ENCODE measurements at regions not wholly inside any gene's neighbourhood (a gene's known extent, or its start where the extent isn't known, plus 50 kb on each side); places are given as distances from the start of the nearest gene placed in this dataset.

DNA sequence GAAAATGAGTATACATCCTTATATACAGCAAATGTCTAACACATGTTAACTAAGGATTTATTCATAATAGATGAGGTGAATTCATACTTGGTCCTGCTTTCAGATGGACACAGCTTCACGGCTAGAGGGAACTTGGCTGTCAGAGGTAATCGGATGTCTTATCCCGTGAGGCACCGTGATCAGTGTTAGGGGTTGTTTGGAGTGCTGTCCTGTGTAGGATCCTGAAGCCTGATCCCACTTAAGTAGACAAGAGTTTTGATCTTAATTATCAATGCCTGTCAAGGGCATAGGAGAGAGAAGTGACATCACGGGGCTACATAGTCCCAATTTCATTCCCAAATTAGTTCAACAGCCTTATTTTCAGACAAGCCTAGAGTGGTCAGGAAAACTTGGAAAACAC, 204.6 kb downstream of the RNF144A start (continued):
- TF ChIP-seq, protein P1, sequence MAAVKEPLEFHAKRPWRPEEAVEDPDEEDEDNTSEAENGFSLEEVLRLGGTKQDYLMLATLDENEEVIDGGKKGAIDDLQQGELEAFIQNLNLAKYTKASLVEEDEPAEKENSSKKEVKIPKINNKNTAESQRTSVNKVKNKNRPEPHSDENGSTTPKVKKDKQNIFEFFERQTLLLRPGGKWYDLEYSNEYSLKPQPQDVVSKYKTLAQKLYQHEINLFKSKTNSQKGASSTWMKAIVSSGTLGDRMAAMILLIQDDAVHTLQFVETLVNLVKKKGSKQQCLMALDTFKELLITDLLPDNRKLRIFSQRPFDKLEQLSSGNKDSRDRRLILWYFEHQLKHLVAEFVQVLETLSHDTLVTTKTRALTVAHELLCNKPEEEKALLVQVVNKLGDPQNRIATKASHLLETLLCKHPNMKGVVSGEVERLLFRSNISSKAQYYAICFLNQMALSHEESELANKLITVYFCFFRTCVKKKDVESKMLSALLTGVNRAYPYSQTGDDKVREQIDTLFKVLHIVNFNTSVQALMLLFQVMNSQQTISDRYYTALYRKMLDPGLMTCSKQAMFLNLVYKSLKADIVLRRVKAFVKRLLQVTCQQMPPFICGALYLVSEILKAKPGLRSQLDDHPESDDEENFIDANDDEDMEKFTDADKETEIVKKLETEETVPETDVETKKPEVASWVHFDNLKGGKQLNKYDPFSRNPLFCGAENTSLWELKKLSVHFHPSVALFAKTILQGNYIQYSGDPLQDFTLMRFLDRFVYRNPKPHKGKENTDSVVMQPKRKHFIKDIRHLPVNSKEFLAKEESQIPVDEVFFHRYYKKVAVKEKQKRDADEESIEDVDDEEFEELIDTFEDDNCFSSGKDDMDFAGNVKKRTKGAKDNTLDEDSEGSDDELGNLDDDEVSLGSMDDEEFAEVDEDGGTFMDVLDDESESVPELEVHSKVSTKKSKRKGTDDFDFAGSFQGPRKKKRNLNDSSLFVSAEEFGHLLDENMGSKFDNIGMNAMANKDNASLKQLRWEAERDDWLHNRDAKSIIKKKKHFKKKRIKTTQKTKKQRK (IDR thresholded peaks at IDR 0.05; ENCODE audit: borderline replicate concordance, low read depth, low read length) = no peak
- no peak for TF ChIP-seq ZNF134 (CRISPR knock-in tag; conservative IDR thresholded peaks at IDR 0.05)
- no peak for TF ChIP-seq NR1H2 (CRISPR knock-in tag; IDR thresholded peaks at IDR 0.05)
- no peak for TF ChIP-seq ZNF586 (CRISPR knock-in tag; conservative IDR thresholded peaks at IDR 0.05)
- TF ChIP-seq SMARCA5 (IDR thresholded peaks at IDR 0.05) = no peak
- TF ChIP-seq ZNF174 (CRISPR knock-in tag; IDR thresholded peaks at IDR 0.05) = no peak
- TF ChIP-seq MTA2 (IDR thresholded peaks at IDR 0.05; ENCODE audit: low read depth) = no peak
- TF ChIP-seq CBX2 (IDR thresholded peaks at IDR 0.05; ENCODE audit: insufficient read depth, low read length, poor library complexity, severe bottlenecking) = no peak

DNA sequence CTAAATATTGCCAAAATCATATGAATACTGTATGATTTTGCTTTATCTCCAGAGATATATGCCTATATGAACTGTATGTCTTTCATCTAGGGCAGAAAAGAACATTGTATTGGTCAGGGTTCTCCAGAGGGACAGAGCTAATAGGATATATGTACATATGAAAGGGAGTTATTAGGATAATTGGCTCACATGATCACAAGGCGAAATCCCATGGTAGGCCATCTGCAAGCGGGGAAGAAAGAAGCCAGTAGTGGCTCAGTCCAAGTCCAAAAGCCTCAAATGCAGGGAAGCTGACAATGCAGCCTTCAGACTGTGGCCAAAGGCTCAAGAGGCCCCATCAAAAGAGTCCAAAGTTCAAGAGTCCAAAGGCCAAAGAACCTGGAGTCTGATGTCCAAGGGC, 209.9 kb downstream of the RNF144A start:
- BruUV-seq (replicated peaks) = no TSS peak
- in situ Hi-C loops (cut with MboI) = no loop called here
- CTCF ChIA-PET (ENCODE audit: low intra/inter-chr PET ratio) = no interaction called here
- no peak for TF ChIP-seq MTF1 (CRISPR knock-in tag; IDR thresholded peaks at IDR 0.05; ENCODE audit: borderline replicate concordance)
- TF ChIP-seq SAFB (IDR thresholded peaks at IDR 0.05; ENCODE audit: borderline replicate concordance, low read depth, low read length) = no peak
- no peak for TF ChIP-seq ELF4 (CRISPR knock-in tag; IDR thresholded peaks at IDR 0.05)
- no peak for TF ChIP-seq NFIX (CRISPR knock-in tag; IDR thresholded peaks at IDR 0.05; ENCODE audit: low read depth)
- TF ChIP-seq ZNF586 (CRISPR knock-in tag; conservative IDR thresholded peaks at IDR 0.05) = no peak
- no peak for TF ChIP-seq ZNF41 (CRISPR knock-in tag; conservative IDR thresholded peaks at IDR 0.05)
- TF ChIP-seq ZNF282 (CRISPR knock-in tag; IDR thresholded peaks at IDR 0.05) = no peak
- TF ChIP-seq KDM2B (CRISPR knock-in tag; IDR thresholded peaks at IDR 0.05) = no peak
- TF ChIP-seq, protein P2, sequence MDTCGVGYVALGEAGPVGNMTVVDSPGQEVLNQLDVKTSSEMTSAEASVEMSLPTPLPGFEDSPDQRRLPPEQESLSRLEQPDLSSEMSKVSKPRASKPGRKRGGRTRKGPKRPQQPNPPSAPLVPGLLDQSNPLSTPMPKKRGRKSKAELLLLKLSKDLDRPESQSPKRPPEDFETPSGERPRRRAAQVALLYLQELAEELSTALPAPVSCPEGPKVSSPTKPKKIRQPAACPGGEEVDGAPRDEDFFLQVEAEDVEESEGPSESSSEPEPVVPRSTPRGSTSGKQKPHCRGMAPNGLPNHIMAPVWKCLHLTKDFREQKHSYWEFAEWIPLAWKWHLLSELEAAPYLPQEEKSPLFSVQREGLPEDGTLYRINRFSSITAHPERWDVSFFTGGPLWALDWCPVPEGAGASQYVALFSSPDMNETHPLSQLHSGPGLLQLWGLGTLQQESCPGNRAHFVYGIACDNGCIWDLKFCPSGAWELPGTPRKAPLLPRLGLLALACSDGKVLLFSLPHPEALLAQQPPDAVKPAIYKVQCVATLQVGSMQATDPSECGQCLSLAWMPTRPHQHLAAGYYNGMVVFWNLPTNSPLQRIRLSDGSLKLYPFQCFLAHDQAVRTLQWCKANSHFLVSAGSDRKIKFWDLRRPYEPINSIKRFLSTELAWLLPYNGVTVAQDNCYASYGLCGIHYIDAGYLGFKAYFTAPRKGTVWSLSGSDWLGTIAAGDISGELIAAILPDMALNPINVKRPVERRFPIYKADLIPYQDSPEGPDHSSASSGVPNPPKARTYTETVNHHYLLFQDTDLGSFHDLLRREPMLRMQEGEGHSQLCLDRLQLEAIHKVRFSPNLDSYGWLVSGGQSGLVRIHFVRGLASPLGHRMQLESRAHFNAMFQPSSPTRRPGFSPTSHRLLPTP (IDR thresholded peaks at IDR 0.05; ENCODE audit: borderline replicate concordance, extremely low read depth, insufficient read length) = no peak
- no peak for TF ChIP-seq FOXJ2 (tag; IDR thresholded peaks at IDR 0.05)
- TF ChIP-seq ZNF165 (CRISPR knock-in tag; IDR thresholded peaks at IDR 0.05; ENCODE audit: borderline replicate concordance) = no peak
- no peak for TF ChIP-seq CC2D1A (IDR thresholded peaks at IDR 0.05)

More for the DNA sequence above, 209.9 kb downstream of the RNF144A start:
- Histone ChIP-seq H3K4me3 (no peak overlapping the region), H3K4me2 (ENCODE audit: insufficient read depth, low read length) (no peak overlapping the region), H3K4me1 (replicated peaks in 1 of 2; ENCODE audit: control insufficient read depth in 2 of 2, insufficient read depth in 2 of 2, low read length in 2 of 2) (no peaks in the 10 kb centered on the region), H3K79me2 (ENCODE audit: control insufficient read depth, insufficient read depth, low read length) (no peaks in the 10 kb centered on the region), H4K20me1 (replicated peaks; ENCODE audit: control insufficient read depth, insufficient read depth, low read length) (no peaks in the 10 kb centered on the region), H2AFZ (ENCODE audit: low read depth, low read length) (no peak overlapping the region), H3K27ac (ENCODE audit: extremely low read depth, low read depth, low read length) (no peak overlapping the region), H3K9ac (ENCODE audit: insufficient read depth in 1 of 2, low read depth in 2 of 2, low read length in 2 of 2) (no peak overlapping the region), H3K9me1 (ENCODE audit: control insufficient read depth, insufficient read depth, low read length) (no peaks in the 10 kb centered on the region), H3K36me3 (ENCODE audit: control insufficient read depth, insufficient read depth, low read length) (no peaks in the 10 kb centered on the region), H3K9me3 (replicated peaks; ENCODE audit: control insufficient read depth, insufficient read depth, low read depth, low read length) (no peaks in the 10 kb centered on the region), H3K27me3 (ENCODE audit: control insufficient read depth in 2 of 2, insufficient read depth in 2 of 2, low read length in 2 of 2) (no peaks in the 10 kb centered on the region)
- no peak for FAIRE-seq
- POLR2A ChIA-PET = no interaction called here
- no peak for ATAC-seq
- 0% methylated on average over 2 of the region's 2 CpGs for WGBS (ENCODE audit: insufficient coverage, low coverage, missing lambda C conversion rate)
- DNase-seq (ENCODE audit: extremely low read depth in 1 of 4, low spot score in 3 of 4) = no peak
- intact Hi-C loops (cut with micrococcal nuclease) = no loop called here

All from K562 (cell line).